ENCODE measurements at regions not wholly inside any gene's neighbourhood (a gene's known extent, or its start where the extent isn't known, plus 50 kb on each side); places are given as distances from the start of the nearest gene placed in this dataset.

DNA sequence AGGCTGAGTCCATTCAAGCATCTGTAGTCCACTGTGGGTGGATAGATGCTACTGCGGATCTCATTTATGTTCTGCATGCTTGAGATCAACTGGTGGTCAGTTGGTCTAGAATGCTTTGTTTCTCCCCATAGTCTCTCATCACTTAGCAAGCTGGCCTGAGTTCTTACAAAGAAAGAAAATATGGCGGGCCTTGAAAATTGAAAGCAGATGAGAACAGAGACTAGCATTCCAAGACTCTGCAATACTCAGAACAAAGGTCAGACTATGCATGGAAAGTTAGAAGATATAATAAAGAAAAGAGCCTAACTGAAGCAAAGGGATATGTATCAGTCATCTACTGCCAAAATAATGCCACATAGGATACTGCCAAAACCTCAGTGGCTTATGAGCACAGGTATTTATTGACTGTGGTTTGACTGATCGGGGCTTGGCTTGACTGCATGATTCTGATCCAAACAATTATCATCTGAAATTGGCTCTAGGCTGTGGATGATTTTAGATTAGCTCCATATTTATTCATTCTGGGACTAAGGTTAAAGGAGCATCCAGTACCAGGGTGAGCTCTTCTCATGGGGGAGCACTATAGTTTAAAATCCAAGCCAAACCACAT, 258.9 kb downstream of the TAF11L14 start:
- no peak for DNase-seq (ENCODE audit: low spot score)

DNA sequence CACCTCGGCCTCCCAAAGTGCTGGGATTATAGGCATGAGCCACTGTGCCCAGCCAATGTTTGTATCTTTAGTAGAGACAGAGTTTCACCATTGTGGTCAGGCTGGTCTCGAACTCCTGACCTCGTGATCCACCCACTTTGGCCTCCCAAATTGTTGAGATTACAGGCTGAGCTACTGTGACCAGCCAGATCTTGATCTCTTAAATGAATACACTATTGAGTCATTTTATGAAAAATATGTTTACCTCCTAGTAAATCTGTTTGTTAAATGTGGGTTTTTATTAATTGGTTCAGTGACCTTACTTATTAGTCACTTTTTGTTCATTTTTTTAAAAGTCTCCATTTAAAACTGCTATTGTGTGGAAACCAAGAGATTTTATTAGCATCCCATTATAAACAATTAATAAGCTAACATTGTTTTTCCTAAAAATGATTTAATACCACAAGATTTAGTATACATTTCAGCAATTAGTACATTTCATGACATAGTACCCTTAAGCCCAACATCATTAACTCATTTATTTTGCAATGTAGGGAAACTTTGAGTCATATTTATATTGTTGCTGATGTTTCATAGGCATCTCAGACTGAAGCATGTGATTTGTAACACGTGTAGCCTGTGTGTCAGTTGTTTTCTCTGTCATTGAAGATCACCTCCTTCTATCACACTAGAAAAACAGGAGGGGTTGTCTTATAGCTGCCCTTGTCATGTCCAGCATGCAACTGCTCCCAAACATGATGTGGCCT, 261.2 kb downstream of the TAF11L14 start:
- no peak for DNase-seq (ENCODE audit: low spot score)

DNA sequence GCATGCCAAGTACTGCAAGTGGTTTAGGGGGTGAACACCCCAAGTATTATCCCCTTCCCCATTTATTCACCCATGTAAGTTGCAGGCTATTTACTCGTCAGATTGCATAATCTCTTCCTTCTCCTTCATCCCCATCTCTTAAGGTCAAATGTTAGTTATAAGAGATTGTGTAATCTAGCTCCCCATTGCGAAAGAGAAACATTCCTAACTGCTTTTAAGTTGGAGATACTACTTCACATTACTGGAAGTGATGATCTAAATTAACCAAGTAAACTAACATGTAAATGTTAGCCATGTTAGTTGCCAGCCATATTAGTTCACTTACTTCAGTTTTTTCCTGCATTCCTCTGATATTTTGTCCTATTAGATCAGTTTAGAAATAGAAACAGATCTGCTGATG, 262.3 kb downstream of the TAF11L14 start:
- DNase-seq (ENCODE audit: low spot score) = no peak

DNA sequence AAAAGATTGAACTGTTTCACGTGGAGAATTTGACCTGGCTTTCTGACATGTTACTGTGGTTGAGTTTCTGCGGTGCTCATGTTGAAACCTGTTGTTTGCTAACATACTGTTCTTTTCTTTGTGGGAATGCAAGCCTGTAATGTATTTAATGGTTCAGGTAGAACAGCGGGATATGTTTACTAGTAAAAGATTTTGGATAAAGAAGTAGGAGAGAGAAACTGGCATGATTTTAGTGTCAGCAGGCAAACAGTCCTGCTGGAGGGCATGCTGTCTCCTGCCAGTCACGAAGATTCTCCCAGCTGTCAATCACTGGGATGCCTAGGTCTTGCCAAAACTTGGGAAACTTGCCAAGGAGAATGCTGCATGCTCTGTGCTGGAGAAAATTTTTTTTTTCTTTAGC, 263.5 kb downstream of the TAF11L14 start:
- DNase-seq (ENCODE audit: low spot score) = no peak

- DNase-seq (ENCODE audit: low spot score) = no peak
Observed at GRCh38 chr5:17898766-17899165, 264.5 kb downstream of the TAF11L14 start.

DNA sequence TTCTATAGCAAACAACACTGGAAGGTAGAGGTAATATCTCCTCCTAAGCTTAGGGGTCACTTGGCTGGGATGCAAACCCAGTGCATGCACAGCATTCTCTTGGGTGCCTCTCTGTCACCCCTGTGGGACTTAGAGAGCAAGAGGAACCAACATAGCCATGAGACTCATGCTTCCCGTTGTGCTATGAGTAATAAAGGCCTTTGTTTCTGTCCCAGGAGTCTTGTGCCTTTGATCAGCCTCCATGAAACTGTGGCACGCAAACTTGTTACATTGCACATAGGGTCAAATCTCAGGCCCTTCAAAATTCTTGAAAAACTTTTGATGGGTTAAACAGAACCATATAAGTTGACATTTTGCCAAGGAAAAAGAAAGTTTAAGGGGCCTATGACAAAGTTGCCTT, 272.8 kb downstream of the TAF11L14 start:
- DNase-seq (ENCODE audit: low spot score) = no peak

DNA sequence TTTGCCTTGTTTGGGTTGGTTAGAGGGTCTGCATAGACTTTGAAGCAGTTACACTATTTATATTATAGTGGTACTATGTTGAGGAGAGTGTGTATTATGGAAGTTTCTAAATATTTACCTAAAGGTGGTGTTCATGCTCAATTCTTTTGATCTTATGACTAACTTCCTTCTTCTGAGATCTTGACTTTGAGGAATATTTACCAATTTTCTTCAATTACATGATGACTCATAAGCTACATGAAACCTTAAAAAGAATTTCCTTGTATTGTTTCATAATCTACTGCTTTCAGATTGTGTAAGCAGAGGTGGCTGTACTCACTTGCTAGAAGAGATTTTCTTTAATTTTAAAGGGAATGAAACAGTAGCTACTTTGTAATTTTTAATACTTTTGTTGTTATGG, 276.1 kb downstream of the TAF11L14 start:
- peak; percentile 7 for DNase-seq (ENCODE audit: low spot score)

- DNase-seq (ENCODE audit: low spot score) = no peak
Observed at GRCh38 chr5:17912794-17913193, 278.5 kb downstream of the TAF11L14 start.

- DNase-seq (ENCODE audit: low spot score) = no peak
Observed at GRCh38 chr5:17916446-17916845, 282.2 kb downstream of the TAF11L14 start.

- DNase-seq (ENCODE audit: low spot score) = no peak
Observed at GRCh38 chr5:17917465-17917864, 283.2 kb downstream of the TAF11L14 start.

DNA sequence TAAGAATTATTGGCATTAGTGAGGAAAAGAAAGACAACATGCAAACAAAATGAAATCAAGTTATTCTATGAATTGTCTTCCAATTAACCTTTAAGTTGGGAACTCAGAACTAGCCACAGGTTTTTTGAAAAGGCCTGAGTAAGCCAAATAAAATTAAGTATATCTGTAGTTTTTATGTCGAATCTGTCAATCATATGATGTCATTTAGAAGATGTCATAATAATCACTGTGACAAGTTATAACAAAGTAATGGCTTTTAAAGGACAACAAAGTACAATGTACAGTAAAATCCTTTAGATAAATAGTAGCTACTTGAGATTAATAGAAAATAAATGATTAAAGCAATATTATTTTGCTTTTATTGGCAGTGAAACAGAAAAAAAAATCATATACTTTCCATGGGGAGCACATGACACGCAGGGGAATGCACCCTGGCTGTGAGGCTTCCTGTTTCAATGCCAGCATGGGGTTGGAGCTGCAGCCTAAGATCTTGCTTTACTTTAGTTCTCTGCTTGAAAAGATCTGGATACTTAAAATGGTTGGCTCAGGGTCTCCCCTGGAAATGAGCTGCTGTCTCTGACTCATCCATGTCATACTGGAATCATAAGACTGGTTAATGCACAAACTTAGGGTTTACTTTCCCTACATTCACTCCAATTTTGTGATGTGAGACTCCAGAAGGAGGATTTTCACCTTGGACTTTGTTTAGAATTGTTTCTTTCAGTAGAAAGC, 284.3 kb downstream of the TAF11L14 start:
- DNase-seq (ENCODE audit: low spot score) = no peak

- DNase-seq (ENCODE audit: low spot score) = no peak
Observed at GRCh38 chr5:17925276-17925675, 291.0 kb downstream of the TAF11L14 start.

- peak; percentile 5 for DNase-seq (ENCODE audit: low spot score)
Observed at GRCh38 chr5:17928581-17928981, 294.3 kb downstream of the TAF11L14 start.

GRCh38 chr5:17929171-17929570, 294.9 kb downstream of the TAF11L14 start:
- DNase-seq (ENCODE audit: low spot score) = no peak

- no peak for DNase-seq (ENCODE audit: low spot score)
Observed at GRCh38 chr5:17930346-17930745, 296.1 kb downstream of the TAF11L14 start.

- no peak for DNase-seq (ENCODE audit: low spot score)
Observed at GRCh38 chr5:17944046-17944445, 309.8 kb downstream of the TAF11L14 start.

DNA sequence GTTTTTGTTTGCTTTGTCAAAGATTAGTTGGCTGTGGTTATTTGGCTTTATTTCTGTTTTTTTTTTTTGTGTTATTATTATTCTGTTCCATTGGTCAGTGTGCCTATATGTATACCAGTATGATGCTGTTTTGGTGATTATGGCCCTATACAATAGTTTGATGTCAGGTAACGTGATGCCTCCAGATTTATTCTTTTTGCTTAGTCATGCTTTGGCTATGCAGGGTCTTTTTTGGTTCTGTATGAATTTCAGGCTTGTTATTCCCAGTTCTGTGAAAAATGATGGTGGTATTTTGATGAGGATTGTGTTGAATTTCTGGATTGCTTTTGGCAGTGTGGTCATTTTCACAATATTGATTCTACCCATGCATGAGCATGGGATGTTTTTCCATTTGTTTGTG, 312.8 kb downstream of the TAF11L14 start:
- no peak for DNase-seq (ENCODE audit: low spot score)

DNA sequence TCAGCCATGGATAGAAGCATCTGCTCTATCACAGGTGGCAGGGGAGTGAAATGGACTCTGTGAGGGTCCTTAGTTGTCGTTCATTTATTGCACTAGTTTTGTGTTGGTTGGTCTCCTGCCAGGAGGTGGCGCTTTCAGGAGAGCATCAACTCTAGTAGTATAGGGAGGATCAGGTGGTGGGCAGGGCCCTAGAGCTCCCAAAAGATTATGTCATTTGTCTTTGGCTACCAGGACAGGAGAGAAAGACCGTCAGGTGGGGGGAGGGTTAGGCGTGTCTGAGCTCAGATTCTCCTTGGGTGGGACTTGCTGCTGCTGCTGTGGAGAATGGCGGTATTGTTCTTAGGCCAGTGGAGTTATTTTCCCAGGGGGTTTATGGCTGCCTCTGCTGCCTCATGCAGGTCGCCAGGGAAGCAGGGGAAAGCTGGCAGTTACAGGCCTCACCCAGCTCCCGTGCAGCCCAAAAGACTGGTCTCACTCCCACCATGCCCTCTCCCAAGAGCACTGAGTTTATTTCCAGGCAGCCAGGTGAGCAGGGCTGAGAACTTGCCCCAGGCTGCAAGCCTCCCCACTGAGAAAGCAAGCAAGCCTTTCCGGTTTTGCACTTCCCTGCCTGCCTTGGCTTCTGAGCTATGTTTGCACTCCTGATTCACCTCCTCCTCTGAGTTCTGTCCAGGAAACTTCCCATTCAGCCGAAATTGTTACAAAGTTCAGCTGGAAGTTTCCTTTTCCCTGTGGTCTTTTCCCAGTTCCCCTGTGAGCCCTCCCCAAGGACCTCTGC, 317.3 kb downstream of the TAF11L14 start:
- no peak for DNase-seq (ENCODE audit: low spot score)

DNA sequence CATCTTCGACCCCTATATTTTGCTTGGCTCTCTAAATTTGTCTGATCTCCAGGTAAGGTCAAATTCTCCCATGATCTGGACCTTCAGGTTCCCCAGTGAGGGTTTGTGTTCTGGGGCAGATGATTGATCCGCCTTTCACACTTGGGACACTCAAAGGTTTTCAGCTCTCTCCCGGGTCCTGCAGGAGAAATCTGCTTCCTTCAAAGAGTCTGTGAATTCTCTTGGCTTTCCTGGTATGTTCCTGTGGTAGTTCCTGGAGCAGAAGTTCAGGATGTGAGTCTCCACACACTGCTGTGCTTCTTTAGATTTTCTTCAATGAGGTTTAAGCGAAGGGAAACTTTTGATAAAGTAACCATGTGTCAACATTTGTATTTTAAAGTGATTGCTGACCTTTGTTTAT, 318.0 kb downstream of the TAF11L14 start:
- no peak for DNase-seq (ENCODE audit: low spot score)

DNA sequence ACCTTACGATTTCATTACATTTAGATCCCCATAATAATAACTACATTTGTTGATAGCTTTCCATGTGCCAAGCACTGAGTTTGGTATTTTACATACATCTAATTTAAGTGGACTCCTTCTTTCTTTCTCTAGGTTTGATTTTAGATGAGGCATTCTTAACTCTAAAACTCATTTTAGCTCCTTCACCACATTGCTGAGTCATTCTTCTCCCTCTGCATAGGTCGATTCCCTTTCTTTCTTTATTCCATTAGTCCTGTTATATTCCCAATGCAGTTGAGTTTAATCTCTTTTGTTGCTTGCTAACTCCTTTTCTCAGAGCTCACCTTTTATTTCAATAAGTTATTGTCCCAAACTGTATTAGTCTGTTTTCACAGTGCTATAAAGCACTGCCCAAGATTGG, 329.8 kb downstream of the TAF11L14 start:
- DNase-seq (ENCODE audit: low spot score) = no peak

DNA sequence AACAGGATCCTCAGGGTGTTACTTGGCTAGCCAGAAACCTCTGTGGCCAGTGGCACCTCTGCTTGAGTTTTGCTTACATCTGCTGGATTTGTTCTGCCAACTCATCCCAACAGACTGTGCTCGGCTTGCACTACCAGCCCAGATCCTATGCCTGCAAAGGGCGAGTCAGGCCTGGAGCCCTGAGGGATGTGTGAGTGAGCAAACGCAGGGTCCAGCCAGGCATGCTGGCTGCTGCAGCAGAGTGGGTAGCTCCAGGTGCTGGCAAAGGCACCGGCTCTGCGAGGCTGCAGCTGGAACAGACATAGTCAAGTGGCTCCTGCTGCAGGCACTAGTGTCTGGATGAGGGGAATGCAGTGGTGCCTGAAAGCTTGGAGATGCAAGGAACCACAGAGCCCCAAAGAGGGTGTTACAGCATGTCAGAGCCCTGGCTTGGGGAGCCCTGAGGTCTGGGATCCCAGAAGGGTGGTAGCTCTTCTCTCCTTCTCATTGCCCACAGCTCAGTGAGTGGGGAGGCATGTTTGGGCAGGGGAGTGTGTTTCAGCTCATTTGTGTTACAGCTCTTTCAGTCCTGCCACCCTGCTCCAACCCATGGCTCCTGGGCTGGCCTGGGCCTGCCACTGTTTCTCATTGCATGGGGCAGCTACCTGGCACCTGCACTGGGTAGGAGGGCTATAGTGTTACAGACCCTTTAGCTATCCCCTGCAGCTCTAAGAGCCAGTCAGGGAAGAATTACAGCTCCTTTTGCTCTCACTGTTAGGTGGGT, 332.6 kb downstream of the TAF11L14 start:
- no peak for DNase-seq (ENCODE audit: low spot score)

DNA sequence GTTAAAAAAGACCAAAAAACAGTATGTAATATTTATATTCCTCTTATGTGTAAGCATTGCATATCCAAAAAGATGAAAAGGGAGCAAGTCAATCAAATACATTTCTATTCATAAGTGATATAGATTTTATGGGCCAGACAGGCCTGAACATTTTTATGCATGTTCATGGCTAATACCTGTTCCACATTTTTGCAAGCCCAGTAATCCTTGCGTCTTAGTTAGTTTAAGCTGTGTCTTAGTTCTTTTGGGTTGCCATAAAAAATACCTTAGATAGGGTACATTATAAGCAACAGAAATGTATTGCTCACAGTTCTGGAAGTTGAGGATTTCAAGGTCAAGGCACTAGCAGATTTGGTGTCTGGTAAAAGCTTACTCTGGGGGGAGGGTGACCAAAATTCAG, 342.1 kb downstream of the TAF11L14 start:
- no peak for DNase-seq (ENCODE audit: low spot score)
